HEK293 (cell line): ENCODE measurements at regions not wholly inside any gene's neighbourhood (a gene's known extent, or its start where the extent isn't known, plus 50 kb on each side); places are given as distances from the start of the nearest gene placed in this dataset.

Source experiments
- HOXA7 ChIP-seq: sonication (generic); formaldehyde crosslinking; IDR thresholded peaks from 2 replicates; pipeline ENCODE4 v1.8.1; 2022; ENCODE audit warnings: missing genetic modification reagents, borderline replicate concordance
- TCF7L2 ChIP-seq: IDR thresholded peaks from 2 replicates; pipeline ENCODE4 v1.6.1; 2011; ENCODE audit warnings: low read depth, mild to moderate bottlenecking, inconsistent platforms, low read length, moderate library complexity, borderline replicate concordance
- YY1 ChIP-seq: fragments of 450-650 bp; formaldehyde crosslinking; IDR thresholded peaks from 2 replicates; pipeline ENCODE4 v1.5.1; 2018; ENCODE audit warnings: missing biosample characterization, missing genetic modification characterization
- ZNF184 ChIP-seq: fragments of 450-650 bp; IDR thresholded peaks from 2 replicates; pipeline ENCODE4 v1.5.1; 2018; ENCODE audit warnings: missing biosample characterization, mild to moderate bottlenecking, missing genetic modification characterization
- ZNF670 ChIP-seq: fragments of 450-650 bp; formaldehyde crosslinking; IDR thresholded peaks from 2 replicates; pipeline ENCODE4 v1.5.1; 2016; ENCODE audit warnings: missing biosample characterization, missing genetic modification characterization, low read depth
- ZNF692 ChIP-seq: fragments of 450-650 bp; formaldehyde crosslinking; IDR thresholded peaks from 2 replicates; pipeline ENCODE4 v1.5.1; 2016; ENCODE audit warnings: missing biosample characterization, missing genetic modification characterization
- ZNF707 ChIP-seq: fragments of 450-650 bp; formaldehyde crosslinking; IDR thresholded peaks from 2 replicates; pipeline ENCODE4 v1.5.1; 2016; ENCODE audit warnings: missing biosample characterization, missing genetic modification characterization
- TF ChIP-seq, protein P1 (sequence below): fragments of 450-650 bp; formaldehyde crosslinking; IDR thresholded peaks from 2 replicates; pipeline ENCODE4 v1.5.1; 2016; ENCODE audit warnings: missing biosample characterization, missing genetic modification characterization

GRCh38 chr2:160582081-160582480 is 88.5 kb upstream of the RBMS1 start:
- TF ChIP-seq ZNF184 (tag by site-specific recombination): no peak
- no peak for TF ChIP-seq HOXA7 (CRISPR knock-in tag)
- no peak for TF ChIP-seq YY1
- TF ChIP-seq ZNF670 (tag by site-specific recombination): no peak
- TF ChIP-seq ZNF707 (tag by site-specific recombination): no peak
- TF ChIP-seq, protein P1, sequence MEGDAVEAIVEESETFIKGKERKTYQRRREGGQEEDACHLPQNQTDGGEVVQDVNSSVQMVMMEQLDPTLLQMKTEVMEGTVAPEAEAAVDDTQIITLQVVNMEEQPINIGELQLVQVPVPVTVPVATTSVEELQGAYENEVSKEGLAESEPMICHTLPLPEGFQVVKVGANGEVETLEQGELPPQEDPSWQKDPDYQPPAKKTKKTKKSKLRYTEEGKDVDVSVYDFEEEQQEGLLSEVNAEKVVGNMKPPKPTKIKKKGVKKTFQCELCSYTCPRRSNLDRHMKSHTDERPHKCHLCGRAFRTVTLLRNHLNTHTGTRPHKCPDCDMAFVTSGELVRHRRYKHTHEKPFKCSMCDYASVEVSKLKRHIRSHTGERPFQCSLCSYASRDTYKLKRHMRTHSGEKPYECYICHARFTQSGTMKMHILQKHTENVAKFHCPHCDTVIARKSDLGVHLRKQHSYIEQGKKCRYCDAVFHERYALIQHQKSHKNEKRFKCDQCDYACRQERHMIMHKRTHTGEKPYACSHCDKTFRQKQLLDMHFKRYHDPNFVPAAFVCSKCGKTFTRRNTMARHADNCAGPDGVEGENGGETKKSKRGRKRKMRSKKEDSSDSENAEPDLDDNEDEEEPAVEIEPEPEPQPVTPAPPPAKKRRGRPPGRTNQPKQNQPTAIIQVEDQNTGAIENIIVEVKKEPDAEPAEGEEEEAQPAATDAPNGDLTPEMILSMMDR: no peak
- no peak for TF ChIP-seq TCF7L2
- TF ChIP-seq ZNF692: no peak
